ENCODE measurements at regions not wholly inside any gene's neighbourhood (a gene's known extent, or its start where the extent isn't known, plus 50 kb on each side); places are given as distances from the start of the nearest gene placed in this dataset.

- no peak for TF ChIP-seq CTCF (IDR thresholded peaks at IDR 0.05; ENCODE audit: extremely low read depth, missing control alignments)
- DNase-seq (ENCODE audit: low spot score), result no peak
These were observed 183.4 kb downstream of the ABCC12 start for GRCh38 chr16:47972246-47972985.

GRCh38 chr16:47971225-47971624 is 184.6 kb downstream of the ABCC12 start:
- DNase-seq (ENCODE audit: low spot score), result no peak
- TF ChIP-seq CTCF (IDR thresholded peaks at IDR 0.05; ENCODE audit: extremely low read depth, missing control alignments), result no peak

GRCh38 chr16:47970291-47970931 is 185.4 kb downstream of the ABCC12 start:
- DNase-seq (ENCODE audit: low spot score), result no peak
- TF ChIP-seq CTCF (IDR thresholded peaks at IDR 0.05; ENCODE audit: extremely low read depth, missing control alignments), result no peak

- DNase-seq (ENCODE audit: low spot score), result no peak
- TF ChIP-seq CTCF (IDR thresholded peaks at IDR 0.05; ENCODE audit: extremely low read depth, missing control alignments), result no peak
These were observed 188.4 kb downstream of the ABCC12 start for GRCh38 chr16:47967374-47967773.

- no peak for DNase-seq (ENCODE audit: low spot score)
These were observed 189.5 kb downstream of the ABCC12 start for GRCh38 chr16:47966325-47966724.

GRCh38 chr16:47965439-47965838 is 190.4 kb downstream of the ABCC12 start:
- no peak for TF ChIP-seq CTCF (IDR thresholded peaks at IDR 0.05; ENCODE audit: extremely low read depth, missing control alignments)
- no peak for DNase-seq (ENCODE audit: low spot score)

More at GRCh38 chr16:47966325-47966724, 189.5 kb downstream of the ABCC12 start:
- no peak for TF ChIP-seq CTCF (IDR thresholded peaks at IDR 0.05; ENCODE audit: extremely low read depth, missing control alignments)

- no peak for DNase-seq (ENCODE audit: low spot score)
- TF ChIP-seq CTCF (IDR thresholded peaks at IDR 0.05; ENCODE audit: extremely low read depth, missing control alignments), result no peak
These were observed 197.1 kb downstream of the ABCC12 start for GRCh38 chr16:47958726-47959125.

Data from GM20000 (cell line).